DMS79 treated with DMSO at 0.1 percent for 48 hours (cell line): ENCODE measurements at regions not wholly inside any gene's neighbourhood (a gene's known extent, or its start where the extent isn't known, plus 50 kb on each side); places are given as distances from the start of the nearest gene placed in this dataset.
"Not testable (repeated sequence)": the region's sequence is repeated elsewhere in the genome, so short reads cannot be mapped to it uniquely, and the experiment has no call there.

Source experiments
- DNase-seq: peaks from one replicate; lab custom pipeline; 2025; lab: John Stamatoyannopoulos, UW

DNA sequence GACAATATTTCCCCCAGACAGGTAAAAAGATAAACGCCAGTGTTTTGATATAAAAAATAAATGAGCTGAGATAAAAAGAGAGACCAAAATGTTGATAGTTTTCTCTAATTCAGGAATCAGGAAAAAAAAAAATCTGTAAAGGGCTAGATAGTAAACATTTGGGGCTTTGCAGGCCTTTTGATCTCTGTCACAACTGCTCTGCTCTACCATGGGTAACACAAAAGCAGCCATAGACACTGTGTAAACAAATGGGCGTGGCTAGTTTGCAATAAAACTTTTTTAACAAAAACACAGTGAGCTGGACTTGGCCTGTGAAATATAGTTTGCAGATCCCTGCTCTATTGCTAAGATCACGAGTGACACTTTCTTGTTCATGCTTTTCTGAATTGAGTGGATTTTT lies 219.1 kb upstream of the STXBP5 start:
- no peak for DNase-seq

DNA sequence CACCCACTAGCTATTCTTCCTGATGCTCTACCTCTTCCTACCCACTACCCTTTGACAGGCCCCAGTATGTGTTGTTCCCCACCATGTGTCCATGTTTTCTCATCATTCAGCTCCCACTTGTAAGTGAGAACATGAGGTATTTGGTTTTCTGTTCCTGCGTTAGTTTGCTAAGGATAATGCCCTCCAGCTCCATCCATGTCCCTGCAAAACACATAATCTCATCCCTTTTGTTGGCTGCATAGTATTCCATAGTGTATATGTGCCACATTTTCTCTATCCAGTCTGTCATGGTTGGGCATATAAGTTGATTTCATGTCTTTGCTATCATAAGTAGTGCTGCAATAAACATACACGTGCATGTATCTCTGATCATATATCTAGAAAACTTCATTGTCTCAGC lies 218.3 kb upstream of the STXBP5 start:
- no peak for DNase-seq

DNA sequence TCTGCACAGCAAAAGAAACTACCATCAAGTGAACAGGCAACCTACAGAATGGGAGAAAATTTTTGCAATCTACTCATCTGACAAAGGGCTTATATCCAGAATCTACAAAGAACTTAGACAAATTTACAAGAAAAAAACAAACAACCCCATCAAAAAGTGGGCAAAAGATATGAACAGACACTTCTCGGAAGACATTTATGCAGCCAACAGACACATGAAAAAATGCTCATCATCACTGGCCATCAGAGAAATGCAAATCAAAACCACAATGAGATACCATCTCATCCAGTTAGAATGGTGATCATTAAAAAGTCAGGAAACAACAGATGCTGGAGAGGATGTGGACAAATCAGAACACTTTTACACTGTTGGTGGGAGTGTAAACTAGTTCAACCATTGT lies 216.3 kb upstream of the STXBP5 start:
- DNase-seq, result not testable (repeated sequence)

DNA sequence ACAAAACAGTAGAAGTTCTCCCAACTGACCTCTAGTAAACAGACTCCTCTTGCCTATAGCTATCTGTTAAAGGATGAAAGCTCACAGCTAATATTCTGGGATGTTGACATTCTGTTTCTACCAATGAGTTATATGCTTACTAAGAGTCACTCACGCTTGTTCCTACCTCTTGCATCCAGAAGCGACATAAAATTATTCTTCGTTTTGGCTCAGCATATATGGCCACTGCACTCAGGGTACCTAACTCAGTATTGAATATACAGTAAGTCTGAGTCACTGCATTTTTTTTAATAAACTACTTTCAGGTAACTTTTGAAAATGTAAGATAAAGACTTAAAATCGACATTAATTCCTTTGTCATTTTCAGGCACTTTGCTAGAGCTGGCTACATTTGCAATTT lies 214.4 kb upstream of the STXBP5 start:
- no peak for DNase-seq

DNA sequence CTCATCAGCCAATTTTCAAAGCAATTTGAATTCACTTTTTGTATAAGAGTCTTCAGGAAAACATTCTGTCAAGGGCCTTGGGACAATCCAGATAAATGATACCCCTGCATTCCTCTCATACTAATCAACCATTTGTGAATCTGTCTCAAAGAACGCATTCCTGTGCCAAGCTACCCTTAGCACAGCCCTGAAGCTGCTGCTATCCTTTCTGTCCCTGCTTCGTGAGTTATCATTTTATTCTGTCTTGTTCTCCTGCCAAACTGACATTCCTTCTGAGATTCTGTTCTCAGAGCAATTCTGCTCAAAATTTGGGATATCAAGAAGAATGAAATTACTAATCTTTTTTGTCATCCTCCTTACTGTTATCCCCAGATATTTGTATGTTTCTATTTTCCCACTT lies 213.9 kb upstream of the STXBP5 start:
- no peak for DNase-seq

DNA sequence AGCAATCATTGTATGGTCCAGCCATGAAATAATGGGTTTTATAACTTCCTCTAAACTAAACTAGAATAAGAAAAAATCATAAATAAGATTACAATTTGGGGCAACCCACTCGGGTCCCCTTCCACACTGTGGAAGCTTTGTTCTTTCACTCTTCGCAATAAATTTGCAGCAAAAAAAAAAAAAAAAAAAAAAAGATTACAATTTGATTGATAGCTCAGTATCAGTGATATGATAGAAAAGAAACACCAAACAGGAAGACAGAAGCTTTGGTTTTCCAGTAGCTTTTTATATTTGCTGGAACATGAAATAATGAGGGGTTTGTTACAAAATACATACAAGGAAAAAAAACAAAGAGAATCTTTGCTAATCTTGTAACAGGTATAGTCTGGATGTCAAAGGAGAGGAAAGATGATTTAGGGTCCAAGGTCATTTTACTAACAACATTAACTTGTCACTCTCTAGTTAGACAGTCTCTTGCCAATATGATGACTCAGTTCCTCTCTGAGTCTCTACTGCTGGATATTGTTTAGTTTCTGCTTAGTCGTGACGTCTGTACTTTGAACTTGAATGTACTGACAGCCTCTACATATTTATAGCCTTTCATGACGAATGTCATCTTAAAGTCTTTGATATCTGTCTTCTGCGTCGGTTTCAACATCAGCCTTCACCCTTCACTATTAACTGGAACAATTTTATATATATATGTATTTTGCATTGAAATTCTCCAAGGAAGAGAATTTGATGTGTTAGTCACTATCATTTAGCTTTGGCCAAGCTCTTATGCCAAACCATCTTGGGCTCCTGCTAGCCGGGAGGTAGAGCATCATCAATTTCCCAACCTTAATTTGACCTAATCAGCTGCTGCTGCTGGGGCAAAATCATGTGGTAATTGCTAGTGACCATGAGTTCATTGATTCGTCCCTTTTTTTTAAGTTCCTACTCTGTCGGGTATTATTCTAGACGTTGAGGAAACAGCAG lies 213.1 kb upstream of the STXBP5 start:
- DNase-seq, result no peak

DNA sequence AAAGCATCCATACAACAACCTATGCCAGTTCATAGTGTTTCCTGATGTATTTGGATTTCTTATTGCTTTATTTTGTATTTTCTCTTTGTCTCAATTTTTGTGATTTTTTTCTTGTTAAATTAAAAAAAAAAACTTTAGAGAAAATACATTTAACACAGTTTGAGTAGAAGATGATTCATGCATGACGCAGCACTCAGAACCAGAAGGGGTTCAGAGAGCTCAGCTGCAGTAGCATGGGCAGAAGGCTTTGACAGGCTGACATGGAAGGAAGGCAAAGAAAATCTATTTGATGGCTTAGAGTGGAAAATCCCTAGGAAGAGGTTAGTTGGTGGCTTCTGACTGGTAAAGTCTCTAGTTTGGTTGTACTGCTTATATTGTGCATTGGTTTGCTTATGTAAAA lies 207.2 kb upstream of the STXBP5 start:
- DNase-seq, result no peak

DNA sequence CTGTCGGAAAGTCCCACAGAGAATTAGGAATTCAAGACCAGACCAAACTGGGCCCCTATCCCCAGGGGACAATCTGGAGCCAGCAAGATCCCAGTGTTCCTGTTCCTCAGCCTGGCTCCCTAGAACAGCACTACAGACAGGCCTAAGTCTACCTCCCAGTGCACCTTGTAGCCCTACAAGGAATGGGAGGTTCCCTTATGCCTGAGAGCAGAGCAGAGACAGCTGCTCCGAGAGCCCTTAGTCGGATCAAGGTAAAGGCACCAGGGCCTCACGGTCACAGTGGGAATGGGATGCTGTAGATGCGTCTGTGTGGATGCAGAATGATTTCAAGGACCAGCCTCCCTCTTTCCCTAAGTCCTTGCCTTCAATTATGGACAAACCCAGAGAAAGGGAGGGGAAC lies 204.5 kb upstream of the STXBP5 start:
- no peak for DNase-seq

DNA sequence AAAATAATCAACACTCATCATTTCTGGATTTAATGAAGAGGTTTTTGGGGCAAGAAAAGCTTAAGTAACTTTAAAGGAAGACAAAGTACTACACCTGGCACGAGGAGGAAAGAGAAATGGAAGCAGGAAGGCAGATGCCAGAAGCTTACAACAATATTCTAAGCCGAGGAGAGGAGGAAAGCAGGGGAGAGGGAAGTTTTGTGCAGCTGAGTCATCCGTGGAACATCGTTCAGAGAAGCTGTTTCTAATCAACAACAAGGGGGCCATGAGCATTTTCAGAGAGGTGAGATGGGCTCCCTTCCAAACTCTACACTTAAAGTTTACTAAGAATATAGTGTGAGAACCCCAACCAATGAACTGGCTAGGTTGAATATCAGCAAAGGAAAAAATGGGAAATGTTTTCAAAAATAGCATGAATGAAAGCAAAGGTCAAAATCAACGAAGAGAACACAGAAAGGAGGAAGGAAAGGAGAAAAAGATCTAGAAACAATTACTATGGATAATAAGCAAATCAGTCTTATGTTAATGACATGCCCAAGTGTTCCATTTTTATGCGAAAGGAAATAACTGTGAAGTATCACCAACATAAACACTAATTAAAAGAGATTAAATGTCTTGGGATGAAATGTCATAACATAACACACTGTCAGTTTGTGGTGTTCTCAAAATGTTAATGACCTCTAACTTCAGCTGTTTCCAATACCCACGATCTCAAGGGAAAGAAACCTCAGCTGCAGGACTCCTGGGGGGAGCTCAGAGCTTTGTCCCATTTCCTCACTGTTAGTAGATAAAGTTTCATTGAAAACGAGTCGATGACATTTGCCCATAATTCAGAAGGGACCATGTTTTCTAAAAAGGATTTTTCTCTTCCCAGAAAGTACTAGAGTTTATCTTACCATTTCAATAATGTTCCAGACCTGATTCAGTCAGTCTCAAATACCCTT lies 203.4 kb upstream of the STXBP5 start:
- no peak for DNase-seq

DNA sequence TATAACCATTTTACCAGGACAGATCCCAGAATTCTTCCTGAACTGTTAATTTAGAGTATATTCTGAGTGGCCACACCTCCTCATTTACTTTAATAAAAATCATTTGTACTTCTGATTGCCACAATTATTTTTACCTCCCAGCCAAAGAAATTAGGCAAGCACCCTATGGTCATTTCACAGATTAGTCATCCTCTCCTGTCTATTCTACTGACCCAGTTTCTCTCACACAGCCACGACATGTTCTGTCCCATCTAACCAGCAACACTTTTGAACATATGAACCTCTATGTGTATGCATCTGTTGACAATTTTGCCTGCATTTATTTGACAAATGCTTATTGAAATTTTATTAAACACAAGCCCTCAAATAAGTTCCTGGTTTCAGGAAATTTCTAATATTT lies 202.6 kb upstream of the STXBP5 start:
- no peak for DNase-seq

DNA sequence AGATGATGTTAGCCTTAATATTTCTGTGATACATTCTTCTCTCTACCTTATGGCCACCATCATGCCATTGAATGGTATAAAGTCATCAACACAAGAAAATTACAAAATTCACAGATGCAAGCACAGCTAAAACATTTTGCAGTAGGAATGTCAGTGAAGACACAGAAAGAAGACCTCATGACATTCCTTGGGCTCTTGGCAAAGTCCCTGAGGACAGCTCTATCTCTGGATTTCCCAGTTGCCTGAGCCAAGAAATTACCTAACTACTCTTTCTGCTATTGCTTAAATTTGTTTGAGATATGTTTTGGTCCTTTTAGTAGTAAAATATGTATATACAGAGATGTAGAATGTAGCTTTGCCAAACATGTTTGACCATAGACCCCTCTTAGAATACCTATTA lies 201.0 kb upstream of the STXBP5 start:
- no peak for DNase-seq

DNA sequence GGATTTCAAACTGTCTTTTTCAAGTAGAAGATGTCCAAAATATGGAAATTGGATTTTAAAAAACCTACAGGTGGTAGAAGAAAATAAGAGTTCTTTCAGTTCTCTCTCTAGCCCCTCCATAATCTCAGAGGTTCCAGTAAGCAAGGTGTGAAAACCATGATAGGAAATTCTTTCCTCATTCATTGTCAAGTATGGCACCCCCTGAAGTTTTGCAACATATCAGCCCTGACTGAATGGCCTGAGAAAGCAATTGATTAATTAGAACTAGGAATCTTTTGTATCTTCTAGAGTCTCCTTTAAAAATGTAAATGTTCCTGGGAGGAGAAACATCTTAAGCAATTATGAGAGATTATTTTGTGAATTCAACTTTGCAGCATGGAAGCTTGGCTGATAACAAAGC lies 198.7 kb upstream of the STXBP5 start:
- DNase-seq, result no peak

DNA sequence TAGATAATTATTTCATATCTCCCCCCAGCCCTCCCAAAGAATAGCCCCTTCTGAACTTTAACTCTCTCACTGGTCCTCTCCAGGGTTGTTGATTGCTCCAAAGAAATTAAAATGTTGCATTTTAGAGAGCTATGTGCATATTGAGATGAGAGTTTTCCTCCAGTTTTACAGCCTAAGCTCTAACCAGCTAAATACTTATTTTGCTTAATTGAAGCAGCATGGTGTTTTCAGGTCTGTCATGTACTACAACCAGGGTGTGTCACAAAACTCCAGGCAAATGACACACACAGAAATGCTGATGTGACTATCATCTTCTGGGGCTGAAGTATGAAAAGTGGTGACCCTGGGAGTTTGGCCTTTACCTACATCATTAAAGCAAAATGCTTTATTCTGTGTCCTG lies 196.8 kb upstream of the STXBP5 start:
- no peak for DNase-seq

DNA sequence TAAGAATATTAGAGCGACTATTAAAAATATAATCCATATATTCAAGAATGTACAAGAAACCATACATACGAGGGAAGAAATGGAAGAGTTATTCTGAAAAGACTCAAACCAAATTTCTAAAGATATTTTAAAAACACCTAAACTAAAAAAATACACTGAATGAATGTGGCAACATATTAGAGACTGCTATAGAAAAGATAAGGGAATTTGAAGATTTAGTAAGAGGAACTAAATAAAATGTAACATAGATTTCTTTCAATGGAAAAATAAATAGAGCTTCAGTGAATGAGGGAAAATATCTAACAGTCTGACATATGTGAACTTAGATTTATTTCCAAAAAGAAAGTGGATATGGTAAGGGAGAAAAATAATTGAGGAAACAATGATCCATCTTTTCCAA lies 194.9 kb upstream of the STXBP5 start:
- DNase-seq, result no peak

DNA sequence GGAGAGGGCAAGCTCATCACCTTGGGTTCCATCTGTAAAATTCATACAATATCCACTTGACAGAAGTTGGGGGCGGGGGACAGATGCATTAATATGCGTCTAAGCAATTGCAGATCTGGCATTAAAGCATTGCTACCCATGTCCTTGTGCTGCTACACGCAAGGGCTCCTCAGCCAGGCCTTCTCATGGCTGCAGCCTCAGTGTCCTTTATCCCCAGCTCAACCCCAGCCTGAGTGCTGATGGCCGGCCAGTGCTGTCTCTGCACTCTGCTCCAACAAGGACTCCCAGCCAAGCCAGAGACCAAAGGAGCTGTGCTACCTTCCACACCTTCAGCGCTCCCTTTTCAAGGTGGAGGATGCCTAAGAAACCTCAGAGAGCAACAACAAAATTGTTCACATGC lies 188.5 kb upstream of the STXBP5 start:
- no peak for DNase-seq

DNA sequence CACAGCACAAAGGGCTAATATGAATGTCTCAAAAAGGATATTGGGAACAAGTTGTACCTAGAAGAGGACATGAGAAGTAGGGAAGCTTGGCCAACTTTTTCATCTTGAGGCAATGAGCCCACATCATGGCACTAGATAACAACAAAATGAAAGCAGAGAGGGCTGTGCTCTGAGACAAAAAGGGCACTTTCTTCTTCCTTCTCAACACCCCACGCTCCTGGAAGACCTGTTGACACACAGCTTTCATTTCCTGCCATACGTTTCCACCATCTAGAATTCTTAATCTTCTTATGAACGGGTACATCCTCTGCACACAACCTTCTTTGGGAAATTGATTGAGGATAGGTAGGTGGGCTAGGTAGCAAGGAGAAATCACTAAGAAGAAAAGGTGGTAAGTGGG lies 187.8 kb upstream of the STXBP5 start:
- no peak for DNase-seq

DNA sequence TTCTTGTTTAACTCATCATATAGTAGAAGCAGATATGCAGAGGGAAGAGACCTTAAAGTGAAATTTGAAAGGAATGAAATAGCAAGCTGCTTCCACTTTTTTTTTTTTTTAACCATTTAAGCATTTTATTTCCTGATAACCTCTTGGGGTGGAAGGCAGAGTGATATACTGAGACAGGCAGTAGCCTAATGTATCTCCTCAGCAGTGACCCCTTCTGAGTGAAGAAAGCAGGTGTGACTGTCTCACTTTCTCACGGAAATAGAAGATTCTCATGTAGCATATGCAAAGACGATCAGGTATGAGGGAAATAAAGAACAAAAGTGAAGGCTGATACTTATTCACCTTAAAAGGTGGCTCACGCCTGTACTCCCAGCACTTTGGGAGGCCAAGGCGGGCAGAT lies 187.1 kb upstream of the STXBP5 start:
- DNase-seq, result no peak

DNA sequence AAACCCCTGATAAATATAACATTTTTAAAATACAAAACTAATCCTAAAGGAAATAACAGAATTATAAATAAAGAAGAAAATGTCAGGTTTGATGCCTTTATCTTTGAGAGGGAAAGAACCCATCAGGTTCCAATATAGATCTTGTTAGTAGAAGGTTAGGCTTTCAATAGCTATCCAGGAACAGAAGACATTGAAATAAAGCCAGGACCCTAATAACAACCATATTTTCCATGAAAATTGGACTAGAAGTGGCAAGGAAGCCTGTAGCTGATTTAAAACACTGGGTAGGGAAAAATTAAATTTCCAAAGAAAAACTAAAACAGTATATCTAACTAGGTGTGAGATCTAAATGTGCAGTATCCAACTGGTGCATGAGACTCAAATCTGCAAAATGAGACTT lies 185.2 kb upstream of the STXBP5 start:
- no peak for DNase-seq

DNA sequence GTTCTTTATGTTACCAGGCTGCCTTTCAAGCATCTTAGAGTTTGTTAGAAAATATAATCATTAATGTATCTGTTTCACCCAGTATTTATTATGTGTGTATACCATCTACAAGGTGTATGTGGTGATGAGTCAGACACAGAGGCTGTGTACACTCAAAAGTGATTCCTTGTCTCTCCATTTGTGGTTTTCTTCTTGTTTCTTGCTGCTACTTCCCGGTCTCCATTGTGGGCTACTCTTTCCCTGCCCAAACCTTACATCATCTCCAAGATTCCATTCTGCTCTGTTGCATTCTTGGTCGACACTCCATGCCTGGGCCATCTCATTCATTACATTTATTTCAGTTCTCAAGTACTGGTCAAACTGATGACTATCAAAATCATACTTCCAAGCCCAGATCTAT lies 182.2 kb upstream of the STXBP5 start:
- DNase-seq, result no peak

DNA sequence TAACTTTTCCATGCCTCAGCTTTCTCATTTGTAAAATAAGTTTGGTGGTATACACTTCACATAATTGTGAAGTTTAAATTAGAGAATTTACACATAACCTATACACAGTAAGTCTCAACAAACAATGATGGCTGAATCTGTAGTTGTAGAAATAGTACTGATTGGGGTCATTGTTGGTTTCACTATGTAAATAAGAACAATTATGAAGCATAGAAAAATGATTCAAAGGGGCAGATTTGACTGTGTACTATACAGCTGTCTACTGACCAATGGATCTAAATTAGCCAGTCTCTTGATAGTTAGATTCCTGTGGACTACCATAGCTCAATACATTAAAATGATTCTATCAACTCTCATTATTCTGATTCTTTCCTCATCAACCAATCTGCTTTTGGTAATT lies 181.1 kb upstream of the STXBP5 start:
- DNase-seq, result no peak

DNA sequence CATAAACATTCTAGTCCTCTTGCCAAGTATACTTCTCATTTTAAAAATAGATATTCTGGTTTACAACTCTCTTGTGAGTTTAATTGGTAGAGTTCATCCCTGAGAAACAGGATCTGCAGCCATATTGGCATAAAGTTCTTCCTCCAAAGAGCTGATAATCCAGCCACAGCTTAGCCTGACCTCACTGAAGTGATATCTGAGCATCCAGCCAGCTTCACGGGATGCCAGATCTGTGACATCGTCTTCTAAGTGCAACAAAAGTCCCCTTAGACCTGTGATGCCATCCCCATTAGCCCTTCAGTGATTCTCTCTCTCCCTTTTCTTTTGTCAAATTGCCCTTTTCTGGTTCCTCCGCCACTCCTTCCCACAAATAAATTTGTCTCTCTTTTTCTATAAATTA lies 180.6 kb upstream of the STXBP5 start:
- DNase-seq, result no peak

DNA sequence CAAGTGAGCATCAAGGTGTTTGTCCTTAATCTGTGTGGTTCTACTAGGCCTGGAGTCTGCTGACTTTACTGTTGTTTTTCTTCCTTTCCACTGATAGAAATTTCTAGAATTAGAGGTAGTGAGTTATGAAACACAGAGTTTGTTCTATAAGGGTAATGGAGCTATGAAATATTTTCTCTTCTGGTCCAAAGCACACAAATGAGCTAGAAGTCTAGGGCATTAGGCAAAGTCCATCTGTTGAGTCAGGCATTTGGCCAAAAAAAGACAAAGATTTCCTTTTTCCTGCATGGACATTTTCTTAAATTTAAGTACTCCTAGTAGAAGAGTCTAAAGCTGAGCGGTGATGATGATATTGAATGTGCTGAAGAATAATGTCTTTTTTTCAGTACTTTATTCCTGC lies 174.3 kb upstream of the STXBP5 start:
- DNase-seq, result no peak

DNA sequence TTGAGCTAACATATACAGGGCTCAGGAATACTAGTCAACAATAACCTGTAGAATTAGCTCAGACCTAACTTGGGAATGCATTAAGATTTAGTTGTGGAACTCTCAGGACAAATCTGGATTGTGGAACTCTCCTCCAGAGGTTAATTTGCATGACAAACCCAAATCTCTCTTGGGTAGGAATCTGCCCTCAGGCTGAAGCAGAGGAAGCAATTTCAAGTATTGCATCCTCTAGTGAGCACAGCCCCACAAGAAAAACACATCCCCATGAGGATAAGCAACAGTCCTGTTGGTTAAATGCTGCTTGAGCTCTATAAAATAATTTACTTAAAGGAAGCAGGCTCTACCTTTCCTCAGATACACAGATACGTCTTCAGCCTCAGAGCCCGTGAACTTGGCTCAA lies 170.9 kb upstream of the STXBP5 start:
- no peak for DNase-seq
